GM12878 (cell line): ENCODE measurements at regions not wholly inside any gene's neighbourhood (a gene's known extent, or its start where the extent isn't known, plus 50 kb on each side); places are given as distances from the start of the nearest gene placed in this dataset.

ENCODE experiments used
- ATAC-seq: fragments of 200-7000 bp; cut with Tn5 transposase; 3 replicates; pipeline ENCODE4 v1.9.1; 2020; ENCODE audit warnings: mild to moderate bottlenecking, moderate library complexity
- BruUV-seq: library from RNA; stranded (reverse); fragments of 400-500 nt; replicated peaks from 2 replicates; lab custom pipeline; 2021; lab: Mats Ljungman, UMichigan
- CTCF ChIA-PET: fragments of 300-600 bp; sonication (Branson Sonifier 250); formaldehyde crosslinking; extraction: SDS; loops from one replicate; lab custom pipeline; 2021; ENCODE audit warnings: inconsistent platforms; lab: Yijun Ruan, JAX
- POLR2A ChIA-PET: fragments of 350-600 bp; formaldehyde crosslinking; extraction: SDS; loops from one replicate; lab custom pipeline; 2021; ENCODE audit warnings: inconsistent platforms; lab: Charles Lee
- RAD21 ChIA-PET: fragments of 300-600 bp; sonication (Branson Sonifier 250); formaldehyde crosslinking; loops from one replicate; lab custom pipeline; 2023; ENCODE audit warnings: antibody characterized with exemption; ENCODE audit not compliant: unreplicated experiment; lab: Charles Lee
- SMC1A ChIA-PET: fragments of 300-600 bp; sonication (Branson Sonifier 250); formaldehyde crosslinking; loops from one replicate; lab custom pipeline; 2023; ENCODE audit not compliant: unreplicated experiment, uncharacterized antibody; lab: Charles Lee
- DNase-seq: peaks from one replicate; pipeline ENCODE4 v3.0.0-alpha.2; 2011; ENCODE audit warnings: low read depth, low spot score
- FAIRE-seq: peaks from 3 replicates; lab custom pipeline; 2011; peaks lifted over from hg19 to GRCh38; lab: Jason Lieb, UNC
- H2AFZ ChIP-seq: 2 replicates; pipeline ENCODE4 v1.6.0; 2011; ENCODE audit warnings: low read depth, low read length, control low read depth; ENCODE audit not compliant: control insufficient read depth
- H3K27ac ChIP-seq: 2 replicates; pipeline ENCODE4 v1.5.1; 2011; ENCODE audit warnings: control low read depth; ENCODE audit not compliant: control insufficient read depth, insufficient read depth
- H3K27me3 ChIP-seq, 2 experiments: replicated peaks in 1 of 2; 2 replicates each; pipeline versions ENCODE4 v1.6.0 to v1.6.1; 2011; ENCODE audit warnings: low read length in 1 of 2; ENCODE audit not compliant: control insufficient read depth in 2 of 2, insufficient read depth in 2 of 2
- H3K36me3 ChIP-seq, 2 experiments: 2 replicates each; pipeline ENCODE4 v1.5.1; 2011; ENCODE audit warnings: low read length in 1 of 2; ENCODE audit not compliant: control insufficient read depth in 2 of 2, insufficient read depth in 2 of 2
- H3K4me1 ChIP-seq: 2 replicates; pipeline ENCODE4 v1.6.1; 2011; ENCODE audit warnings: mild to moderate bottlenecking, low read length, moderate library complexity, mixed read lengths; ENCODE audit not compliant: control insufficient read depth, insufficient read depth
- H3K4me2 ChIP-seq: 2 replicates; pipeline ENCODE4 v1.6.0; 2011; ENCODE audit warnings: control low read depth; ENCODE audit not compliant: control insufficient read depth, insufficient read depth
- H3K4me3 ChIP-seq: fragments of 200-600 bp; sonication (generic); 2 replicates; pipeline ENCODE4 v1.5.1; 2016
- H3K79me2 ChIP-seq: 2 replicates; pipeline ENCODE4 v1.6.0; 2011; ENCODE audit warnings: low read length; ENCODE audit not compliant: control insufficient read depth, insufficient read depth
- H3K9ac ChIP-seq: 2 replicates; pipeline ENCODE4 v1.8.0; 2011; ENCODE audit warnings: low read length, control low read depth, mixed read lengths; ENCODE audit not compliant: control insufficient read depth, insufficient read depth
- H3K9me3 ChIP-seq: replicated peaks from 3 replicates; pipeline ENCODE4 v1.5.1; 2011; ENCODE audit warnings: mild to moderate bottlenecking, low read length; ENCODE audit not compliant: control insufficient read depth, insufficient read depth
- H4K20me1 ChIP-seq: 2 replicates; pipeline ENCODE4 v1.6.0; 2011; ENCODE audit not compliant: control insufficient read depth, insufficient read depth
- CBX3 ChIP-seq: fragments of 200-600 bp; sonication (generic); IDR thresholded peaks from 2 replicates; pipeline ENCODE4 v1.6.1; 2016; ENCODE audit warnings: low read depth, borderline replicate concordance
- CEBPB ChIP-seq, 2 experiments: fragments of 150-350 bp in 1 of 2; IDR thresholded peaks; 2 replicates each; pipeline ENCODE4 v1.6.1; 2012 to 2014; ENCODE audit warnings: low read depth in 2 of 2, low read length in 2 of 2, borderline replicate concordance in 1 of 2, inconsistent platforms in 1 of 2
- CREB1 ChIP-seq: IDR thresholded peaks from 2 replicates; pipeline ENCODE4 v1.6.1; 2012; ENCODE audit warnings: low read depth, mild to moderate bottlenecking, inconsistent platforms
- HDGF ChIP-seq: fragments of 450-650 bp; IDR thresholded peaks from 2 replicates; pipeline ENCODE4 v1.6.1; 2016; ENCODE audit warnings: antibody characterized with exemption
- KDM1A ChIP-seq: fragments of 200-600 bp; sonication (generic); IDR thresholded peaks from 2 replicates; pipeline ENCODE4 v1.6.1; 2016; ENCODE audit warnings: borderline replicate concordance
- NRF1 ChIP-seq: conservative IDR thresholded peaks from 2 replicates; pipeline ENCODE4 v1.6.1; 2011; ENCODE audit warnings: mild to moderate bottlenecking, low read depth, low read length, improper control_type of control experiment
- POLR2AphosphoS5 ChIP-seq: IDR thresholded peaks from 2 replicates; pipeline ENCODE4 v1.6.1; 2011; ENCODE audit warnings: mild to moderate bottlenecking, low read length, inconsistent platforms
- RAD51 ChIP-seq: fragments of 450-650 bp; IDR thresholded peaks from 2 replicates; pipeline ENCODE4 v1.6.1; 2016; ENCODE audit warnings: moderate library complexity, mild to moderate bottlenecking, inconsistent platforms
- SIN3A ChIP-seq: IDR thresholded peaks from 2 replicates; pipeline ENCODE4 v1.6.1; 2012; ENCODE audit warnings: low read depth, low read length, improper control_type of control experiment
- SREBF1 ChIP-seq: IDR thresholded peaks from 2 replicates; pipeline ENCODE4 v1.6.1; 2012; ENCODE audit warnings: mild to moderate bottlenecking, low read length
- SRF ChIP-seq, 2 experiments: IDR thresholded peaks; 2 replicates each; pipeline ENCODE4 v1.6.1; 2011; ENCODE audit warnings: low read depth in 2 of 2, low read length in 2 of 2, mild to moderate bottlenecking in 1 of 2, moderate library complexity in 1 of 2
- STAT1 ChIP-seq: fragments of 450-650 bp; conservative IDR thresholded peaks from 2 replicates; pipeline ENCODE4 v1.6.1; 2014; ENCODE audit warnings: antibody characterized with exemption, mild to moderate bottlenecking
- TBL1XR1 ChIP-seq: IDR thresholded peaks from 2 replicates; pipeline ENCODE4 v1.6.1; 2012; ENCODE audit warnings: low read depth, low read length, improper control_type of control experiment
- ZBED1 ChIP-seq: IDR thresholded peaks from 2 replicates; pipeline ENCODE4 v1.6.1; 2016; ENCODE audit warnings: borderline replicate concordance
- ZNF217 ChIP-seq: fragments of 450-650 bp; IDR thresholded peaks from 2 replicates; pipeline ENCODE4 v1.6.1; 2017; ENCODE audit warnings: antibody characterized with exemption, mild to moderate bottlenecking
- ZNF622 ChIP-seq: fragments of 450-650 bp; IDR thresholded peaks from 2 replicates; pipeline ENCODE4 v1.6.1; 2017; ENCODE audit warnings: mild to moderate bottlenecking, inconsistent platforms
- WGBS: methylation state at CpG from one replicate; pipeline ENCODE4 v1.1.6; 2016; ENCODE audit warnings: low lambda C conversion rate; ENCODE audit not compliant: insufficient replicate concordance, insufficient coverage; ENCODE audit errors: missing lambda C conversion rate; 5-methylcytosine and 5-hydroxymethylcytosine counted together
- in situ Hi-C: fragments of 300-500 bp; cut with MboI; formaldehyde crosslinking; loops from 9 replicates; pipeline ENCODE4 v1.14.3; 2018; ENCODE audit warnings: mixed read lengths
- intact Hi-C: fragments of 100-400 bp; cut with micrococcal nuclease; formaldehyde crosslinking; loops from one replicate; pipeline ENCODE4 v1.14.2; 2022; ENCODE audit not compliant: unreplicated experiment
- TF ChIP-seq, protein P1 (sequence below): IDR thresholded peaks from 2 replicates; pipeline ENCODE4 v1.6.1; 2011; ENCODE audit warnings: low read depth, mild to moderate bottlenecking, low read length, moderate library complexity, borderline replicate concordance; ENCODE audit errors: extremely low read depth
- TF ChIP-seq, protein P2 (sequence below): IDR thresholded peaks from 2 replicates; pipeline ENCODE4 v1.6.1; 2011; ENCODE audit warnings: low read depth, low read length, improper control_type of control experiment, borderline replicate concordance

DNA sequence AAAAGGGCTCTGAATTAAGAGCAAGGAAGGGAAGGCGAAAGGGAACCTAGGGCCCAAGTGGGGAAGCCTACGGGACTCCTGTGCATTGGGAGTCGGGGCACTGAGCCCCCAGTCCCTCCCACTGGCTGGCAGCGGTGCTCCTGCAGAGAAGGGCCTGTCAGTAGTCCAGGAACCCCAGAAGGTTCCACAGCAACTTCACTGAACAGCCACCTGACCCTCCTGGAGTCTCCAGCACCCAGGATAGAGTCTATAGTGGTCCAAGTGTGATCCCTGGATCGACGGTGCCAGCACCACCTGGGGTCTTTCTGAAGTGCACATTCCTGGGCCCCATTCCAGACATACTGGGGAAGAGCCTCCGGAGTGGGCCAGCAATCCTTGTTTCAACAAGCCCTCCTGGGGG is 100.0 kb upstream of the B3GAT1 start:
- Histone ChIP-seq H3K9me3 (no peaks in the 10 kb centered on the region), H3K27ac (no peak overlapping the region), H3K4me1 (no peaks in the 10 kb centered on the region), H4K20me1 (no peaks in the 10 kb centered on the region), H3K9ac (no peak overlapping the region), H3K4me2 (no peak overlapping the region), H2AFZ (no peak overlapping the region), H3K4me3 (no peak overlapping the region), H3K27me3 (peaks cover 0 to 4% of the 10 kb centered on the region in 2 experiments; a peak in 2 of 4 replicates), H3K36me3 (no peaks in the 10 kb centered on the region), H3K79me2 (no peaks in the 10 kb centered on the region)
- ChIA-PET POLR2A (no interaction called here), SMC1A (no interaction called here), RAD21 (no interaction called here), CTCF (no interaction called here)
- no peak for TF ChIP-seq KDM1A
- no peak for TF ChIP-seq STAT1
- TF ChIP-seq SRF (IDR thresholded peaks at IDR 0.05; ENCODE audit: low read depth in 2 of 2, low read length in 2 of 2), result no peak
- BruUV-seq, result no TSS peak
- DNase-seq (no peak), ATAC-seq (no peak), FAIRE-seq (no peak)
- intact Hi-C loops, result no loop called here
- 6% methylated on average over 7 of the region's 7 CpGs for WGBS
- in situ Hi-C loops, result no loop called here

DNA sequence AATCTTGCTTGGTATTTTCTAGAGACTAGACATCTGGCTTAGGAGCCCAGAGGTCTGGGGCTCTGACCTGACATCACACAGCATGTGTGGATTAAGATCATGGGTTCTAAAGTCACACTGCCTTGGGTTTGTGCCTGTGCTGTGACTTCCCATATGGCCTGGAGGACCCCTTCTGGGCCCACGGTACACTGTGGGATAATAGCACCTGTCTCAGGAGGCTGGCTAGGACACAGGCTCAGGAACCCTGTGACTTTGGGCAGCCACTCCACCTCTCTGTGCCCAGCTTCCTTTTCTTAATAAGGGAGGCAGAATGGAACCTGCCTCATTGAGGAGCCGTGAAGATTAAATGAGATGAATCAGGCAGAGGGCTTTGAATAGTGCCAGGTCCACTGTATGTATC is 99.2 kb upstream of the B3GAT1 start:
- in situ Hi-C loops (no loop called here), intact Hi-C loops (no loop called here)
- RAD21 ChIA-PET, result no interaction called here
- FAIRE-seq, result no peak
- POLR2A ChIA-PET, result no interaction called here
- H4K20me1 ChIP-seq, result no peaks in the 10 kb centered on the region
- no peak for ATAC-seq
- CTCF ChIA-PET, result no interaction called here
- H3K79me2 ChIP-seq, result no peaks in the 10 kb centered on the region
- no peak overlapping the region for H2AFZ ChIP-seq
- BruUV-seq, result no TSS peak
- H3K9ac ChIP-seq, result no peak overlapping the region
- DNase-seq, result no peak
- H3K4me3 ChIP-seq, result no peak overlapping the region
- no peak overlapping the region for H3K27ac ChIP-seq
- peaks cover 0 to 4% of the 10 kb centered on the region in 2 experiments; a peak in 2 of 4 replicates for H3K27me3 ChIP-seq
- no peaks in the 10 kb centered on the region for H3K4me1 ChIP-seq
- SMC1A ChIA-PET, result no interaction called here
- 51% methylated on average over 2 of the region's 2 CpGs for WGBS
- no peak overlapping the region for H3K4me2 ChIP-seq
- no peaks in the 10 kb centered on the region for H3K36me3 ChIP-seq
- H3K9me3 ChIP-seq, result no peaks in the 10 kb centered on the region
- TF ChIP-seq HDGF (no peak), ZNF217 (no peak), CEBPB (IDR thresholded peaks at IDR 0.05; ENCODE audit: borderline replicate concordance in 1 of 2, low read depth in 2 of 2, low read length in 2 of 2) (no peak), SREBF1 (no peak), CREB1 (no peak), NRF1 (no peak), SIN3A (no peak), POLR2AphosphoS5 (no peak), SRF (IDR thresholded peaks at IDR 0.05; ENCODE audit: low read depth in 2 of 2, low read length in 2 of 2) (no peak), ZNF622 (no peak), RAD51 (no peak), ZBED1 (no peak), TBL1XR1 (no peak), CBX3 (no peak)
- TF ChIP-seq, protein P1, sequence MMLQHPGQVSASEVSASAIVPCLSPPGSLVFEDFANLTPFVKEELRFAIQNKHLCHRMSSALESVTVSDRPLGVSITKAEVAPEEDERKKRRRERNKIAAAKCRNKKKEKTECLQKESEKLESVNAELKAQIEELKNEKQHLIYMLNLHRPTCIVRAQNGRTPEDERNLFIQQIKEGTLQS, result no peak
- TF ChIP-seq, protein P2, sequence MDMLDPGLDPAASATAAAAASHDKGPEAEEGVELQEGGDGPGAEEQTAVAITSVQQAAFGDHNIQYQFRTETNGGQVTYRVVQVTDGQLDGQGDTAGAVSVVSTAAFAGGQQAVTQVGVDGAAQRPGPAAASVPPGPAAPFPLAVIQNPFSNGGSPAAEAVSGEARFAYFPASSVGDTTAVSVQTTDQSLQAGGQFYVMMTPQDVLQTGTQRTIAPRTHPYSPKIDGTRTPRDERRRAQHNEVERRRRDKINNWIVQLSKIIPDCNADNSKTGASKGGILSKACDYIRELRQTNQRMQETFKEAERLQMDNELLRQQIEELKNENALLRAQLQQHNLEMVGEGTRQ, result no peak
